K562 (cell line): ENCODE measurements at regions not wholly inside any gene's neighbourhood (a gene's known extent, or its start where the extent isn't known, plus 50 kb on each side); places are given as distances from the start of the nearest gene placed in this dataset.

Source experiments
- DIDO1 ChIP-seq: fragments of 450-650 bp; IDR thresholded peaks from 2 replicates; pipeline ENCODE4 v1.6.1; 2016; ENCODE audit warnings: low read depth, missing biosample characterization, missing genetic modification characterization
- MXI1 ChIP-seq: IDR thresholded peaks from 2 replicates; pipeline ENCODE4 v1.6.1; 2011; ENCODE audit warnings: low read depth, mild to moderate bottlenecking, improper control_type of control experiment, low read length
- POLR2G ChIP-seq: fragments of 200-400 bp; formaldehyde crosslinking; IDR thresholded peaks from 2 replicates; pipeline ENCODE4 v1.6.1; 2017; ENCODE audit warnings: low read depth, mild to moderate bottlenecking, antibody characterized with exemption, low read length, moderate library complexity
- SREBF2 ChIP-seq: sonication (generic); formaldehyde crosslinking; IDR thresholded peaks from 2 replicates; pipeline ENCODE4 v1.4.0; 2020; ENCODE audit warnings: mild to moderate bottlenecking, missing genetic modification reagents
- YY1 ChIP-seq, 3 experiments: IDR thresholded peaks; 2 replicates each; pipeline ENCODE4 v1.6.1; 2011; ENCODE audit warnings: low read length in 2 of 3, mild to moderate bottlenecking in 2 of 3, moderate library complexity in 2 of 3, borderline replicate concordance in 1 of 3, control low read depth in 1 of 3, low read depth in 1 of 3; ENCODE audit not compliant: insufficient read depth in 3 of 3, insufficient replicate concordance in 2 of 3, control insufficient read depth in 1 of 3, insufficient read length in 1 of 3; ENCODE audit errors: extremely low read depth in 1 of 3
- ZBTB17 ChIP-seq: fragments of 450-650 bp; formaldehyde crosslinking; IDR thresholded peaks from 2 replicates; pipeline ENCODE4 v1.4.0; 2020; ENCODE audit warnings: mild to moderate bottlenecking
- ZNF232 ChIP-seq: sonication (generic); formaldehyde crosslinking; IDR thresholded peaks from 2 replicates; pipeline ENCODE4 v1.8.0; 2022; ENCODE audit warnings: mild to moderate bottlenecking, missing genetic modification reagents
- ZNF76 ChIP-seq: fragments of 250-450 bp; sonication (Bioruptor Pico); IDR thresholded peaks from 2 replicates; pipeline ENCODE4 v1.4.0; 2020; ENCODE audit warnings: mild to moderate bottlenecking, moderate library complexity, borderline replicate concordance
- TF ChIP-seq, protein P1 (sequence below), 2 experiments: fragments of 450-650 bp; formaldehyde crosslinking in 1 of 2; IDR thresholded peaks; 2 replicates each; pipeline versions ENCODE4 v1.4.0 to v1.6.1; 2014 to 2020; ENCODE audit warnings: mild to moderate bottlenecking in 2 of 2, borderline replicate concordance in 1 of 2, low read depth in 1 of 2
- TF ChIP-seq, protein P2 (sequence below): sonication (generic); formaldehyde crosslinking; IDR thresholded peaks from 2 replicates; pipeline ENCODE4 v1.8.1; 2022; ENCODE audit warnings: missing genetic modification reagents
- TF ChIP-seq, protein P3 (sequence below): sonication (generic); formaldehyde crosslinking; IDR thresholded peaks from 2 replicates; pipeline ENCODE4 v1.8.1; 2023; ENCODE audit warnings: mild to moderate bottlenecking, missing genetic modification reagents
- TF ChIP-seq, protein P4 (sequence below): sonication (generic); formaldehyde crosslinking; IDR thresholded peaks from 2 replicates; pipeline ENCODE4 v1.8.1; 2023; ENCODE audit warnings: mild to moderate bottlenecking, missing genetic modification reagents
- TF ChIP-seq, protein P5 (sequence below): fragments of 450-650 bp; formaldehyde crosslinking; IDR thresholded peaks from 2 replicates; pipeline ENCODE4 v1.4.0; 2020; ENCODE audit warnings: mild to moderate bottlenecking

DNA sequence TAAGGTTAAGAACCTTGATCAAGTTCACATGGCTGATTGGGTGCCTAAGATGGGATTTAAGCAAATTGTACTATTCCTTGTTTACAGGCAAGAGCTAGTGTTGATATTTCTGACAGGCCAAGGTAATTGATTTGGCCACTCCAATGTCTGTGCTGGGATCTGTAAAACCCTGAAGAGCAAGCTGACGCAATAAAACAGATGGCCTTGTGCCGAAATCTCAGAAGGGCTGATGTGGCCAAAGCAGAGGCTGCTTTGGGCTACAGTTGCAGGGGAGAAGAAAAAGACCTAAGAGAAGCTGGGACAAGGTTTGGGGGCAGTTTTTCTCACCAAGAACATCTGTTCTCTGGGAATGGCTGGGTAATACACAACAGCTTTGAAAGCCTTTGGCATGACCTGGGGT lies 463.2 kb upstream of the ZNF608 start:
- TF ChIP-seq, protein P1, sequence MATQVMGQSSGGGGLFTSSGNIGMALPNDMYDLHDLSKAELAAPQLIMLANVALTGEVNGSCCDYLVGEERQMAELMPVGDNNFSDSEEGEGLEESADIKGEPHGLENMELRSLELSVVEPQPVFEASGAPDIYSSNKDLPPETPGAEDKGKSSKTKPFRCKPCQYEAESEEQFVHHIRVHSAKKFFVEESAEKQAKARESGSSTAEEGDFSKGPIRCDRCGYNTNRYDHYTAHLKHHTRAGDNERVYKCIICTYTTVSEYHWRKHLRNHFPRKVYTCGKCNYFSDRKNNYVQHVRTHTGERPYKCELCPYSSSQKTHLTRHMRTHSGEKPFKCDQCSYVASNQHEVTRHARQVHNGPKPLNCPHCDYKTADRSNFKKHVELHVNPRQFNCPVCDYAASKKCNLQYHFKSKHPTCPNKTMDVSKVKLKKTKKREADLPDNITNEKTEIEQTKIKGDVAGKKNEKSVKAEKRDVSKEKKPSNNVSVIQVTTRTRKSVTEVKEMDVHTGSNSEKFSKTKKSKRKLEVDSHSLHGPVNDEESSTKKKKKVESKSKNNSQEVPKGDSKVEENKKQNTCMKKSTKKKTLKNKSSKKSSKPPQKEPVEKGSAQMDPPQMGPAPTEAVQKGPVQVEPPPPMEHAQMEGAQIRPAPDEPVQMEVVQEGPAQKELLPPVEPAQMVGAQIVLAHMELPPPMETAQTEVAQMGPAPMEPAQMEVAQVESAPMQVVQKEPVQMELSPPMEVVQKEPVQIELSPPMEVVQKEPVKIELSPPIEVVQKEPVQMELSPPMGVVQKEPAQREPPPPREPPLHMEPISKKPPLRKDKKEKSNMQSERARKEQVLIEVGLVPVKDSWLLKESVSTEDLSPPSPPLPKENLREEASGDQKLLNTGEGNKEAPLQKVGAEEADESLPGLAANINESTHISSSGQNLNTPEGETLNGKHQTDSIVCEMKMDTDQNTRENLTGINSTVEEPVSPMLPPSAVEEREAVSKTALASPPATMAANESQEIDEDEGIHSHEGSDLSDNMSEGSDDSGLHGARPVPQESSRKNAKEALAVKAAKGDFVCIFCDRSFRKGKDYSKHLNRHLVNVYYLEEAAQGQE (IDR thresholded peaks at IDR 0.05; ENCODE audit: borderline replicate concordance), result no peak
- TF ChIP-seq, protein P1 (CRISPR knock-in tag; IDR thresholded peaks at IDR 0.05; ENCODE audit: low read depth), result no peak
- TF ChIP-seq POLR2G (no peak), ZNF76 (no peak), ZBTB17 (CRISPR knock-in tag) (no peak), ZNF232 (CRISPR knock-in tag) (no peak), SREBF2 (CRISPR knock-in tag) (no peak), DIDO1 (tag) (no peak), MXI1 (no peak), YY1 (IDR thresholded peaks at IDR 0.05; ENCODE audit: borderline replicate concordance in 1 of 3, control insufficient read depth in 1 of 3, extremely low read depth in 1 of 3, insufficient read depth in 3 of 3, insufficient read length in 1 of 3, insufficient replicate concordance in 2 of 3, low read depth in 1 of 3, low read length in 2 of 3) (no peak)
- TF ChIP-seq, protein P2, sequence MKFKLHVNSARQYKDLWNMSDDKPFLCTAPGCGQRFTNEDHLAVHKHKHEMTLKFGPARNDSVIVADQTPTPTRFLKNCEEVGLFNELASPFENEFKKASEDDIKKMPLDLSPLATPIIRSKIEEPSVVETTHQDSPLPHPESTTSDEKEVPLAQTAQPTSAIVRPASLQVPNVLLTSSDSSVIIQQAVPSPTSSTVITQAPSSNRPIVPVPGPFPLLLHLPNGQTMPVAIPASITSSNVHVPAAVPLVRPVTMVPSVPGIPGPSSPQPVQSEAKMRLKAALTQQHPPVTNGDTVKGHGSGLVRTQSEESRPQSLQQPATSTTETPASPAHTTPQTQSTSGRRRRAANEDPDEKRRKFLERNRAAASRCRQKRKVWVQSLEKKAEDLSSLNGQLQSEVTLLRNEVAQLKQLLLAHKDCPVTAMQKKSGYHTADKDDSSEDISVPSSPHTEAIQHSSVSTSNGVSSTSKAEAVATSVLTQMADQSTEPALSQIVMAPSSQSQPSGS (CRISPR knock-in tag), result no peak
- TF ChIP-seq, protein P3, sequence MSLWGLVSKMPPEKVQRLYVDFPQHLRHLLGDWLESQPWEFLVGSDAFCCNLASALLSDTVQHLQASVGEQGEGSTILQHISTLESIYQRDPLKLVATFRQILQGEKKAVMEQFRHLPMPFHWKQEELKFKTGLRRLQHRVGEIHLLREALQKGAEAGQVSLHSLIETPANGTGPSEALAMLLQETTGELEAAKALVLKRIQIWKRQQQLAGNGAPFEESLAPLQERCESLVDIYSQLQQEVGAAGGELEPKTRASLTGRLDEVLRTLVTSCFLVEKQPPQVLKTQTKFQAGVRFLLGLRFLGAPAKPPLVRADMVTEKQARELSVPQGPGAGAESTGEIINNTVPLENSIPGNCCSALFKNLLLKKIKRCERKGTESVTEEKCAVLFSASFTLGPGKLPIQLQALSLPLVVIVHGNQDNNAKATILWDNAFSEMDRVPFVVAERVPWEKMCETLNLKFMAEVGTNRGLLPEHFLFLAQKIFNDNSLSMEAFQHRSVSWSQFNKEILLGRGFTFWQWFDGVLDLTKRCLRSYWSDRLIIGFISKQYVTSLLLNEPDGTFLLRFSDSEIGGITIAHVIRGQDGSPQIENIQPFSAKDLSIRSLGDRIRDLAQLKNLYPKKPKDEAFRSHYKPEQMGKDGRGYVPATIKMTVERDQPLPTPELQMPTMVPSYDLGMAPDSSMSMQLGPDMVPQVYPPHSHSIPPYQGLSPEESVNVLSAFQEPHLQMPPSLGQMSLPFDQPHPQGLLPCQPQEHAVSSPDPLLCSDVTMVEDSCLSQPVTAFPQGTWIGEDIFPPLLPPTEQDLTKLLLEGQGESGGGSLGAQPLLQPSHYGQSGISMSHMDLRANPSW (CRISPR knock-in tag), result no peak
- TF ChIP-seq, protein P4, sequence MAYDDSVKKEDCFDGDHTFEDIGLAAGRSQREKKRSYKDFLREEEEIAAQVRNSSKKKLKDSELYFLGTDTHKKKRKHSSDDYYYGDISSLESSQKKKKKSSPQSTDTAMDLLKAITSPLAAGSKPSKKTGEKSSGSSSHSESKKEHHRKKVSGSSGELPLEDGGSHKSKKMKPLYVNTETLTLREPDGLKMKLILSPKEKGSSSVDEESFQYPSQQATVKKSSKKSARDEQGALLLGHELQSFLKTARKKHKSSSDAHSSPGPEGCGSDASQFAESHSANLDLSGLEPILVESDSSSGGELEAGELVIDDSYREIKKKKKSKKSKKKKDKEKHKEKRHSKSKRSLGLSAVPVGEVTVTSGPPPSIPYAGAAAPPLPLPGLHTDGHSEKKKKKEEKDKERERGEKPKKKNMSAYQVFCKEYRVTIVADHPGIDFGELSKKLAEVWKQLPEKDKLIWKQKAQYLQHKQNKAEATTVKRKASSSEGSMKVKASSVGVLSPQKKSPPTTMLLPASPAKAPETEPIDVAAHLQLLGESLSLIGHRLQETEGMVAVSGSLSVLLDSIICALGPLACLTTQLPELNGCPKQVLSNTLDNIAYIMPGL (CRISPR knock-in tag), result no peak
- TF ChIP-seq, protein P5, sequence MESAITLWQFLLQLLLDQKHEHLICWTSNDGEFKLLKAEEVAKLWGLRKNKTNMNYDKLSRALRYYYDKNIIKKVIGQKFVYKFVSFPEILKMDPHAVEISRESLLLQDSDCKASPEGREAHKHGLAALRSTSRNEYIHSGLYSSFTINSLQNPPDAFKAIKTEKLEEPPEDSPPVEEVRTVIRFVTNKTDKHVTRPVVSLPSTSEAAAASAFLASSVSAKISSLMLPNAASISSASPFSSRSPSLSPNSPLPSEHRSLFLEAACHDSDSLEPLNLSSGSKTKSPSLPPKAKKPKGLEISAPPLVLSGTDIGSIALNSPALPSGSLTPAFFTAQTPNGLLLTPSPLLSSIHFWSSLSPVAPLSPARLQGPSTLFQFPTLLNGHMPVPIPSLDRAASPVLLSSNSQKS (CRISPR knock-in tag), result no peak
